Activated naive CD8-positive, alpha-beta T cell treated with anti-CD3 and anti-CD28 coated beads for 36 hours (primary cell): ENCODE measurements at regions not wholly inside any gene's neighbourhood (a gene's known extent, or its start where the extent isn't known, plus 50 kb on each side); places are given as distances from the start of the nearest gene placed in this dataset.

Experiments
- DNase-seq: peaks from one replicate; pipeline ENCODE4 v3.0.0; 2021
- H3K27ac Mint-ChIP-seq: one replicate; pipeline ENCODE4 v1.8.0; 2022; ENCODE audit warnings: mild to moderate bottlenecking, moderate library complexity, mixed read lengths
- H3K27me3 Mint-ChIP-seq: one replicate; pipeline ENCODE4 v1.8.0; 2022; ENCODE audit warnings: mild to moderate bottlenecking, mixed read lengths
- H3K36me3 Mint-ChIP-seq: one replicate; pipeline ENCODE4 v1.8.0; 2021; ENCODE audit warnings: mild to moderate bottlenecking, mixed read lengths
- H3K4me1 Mint-ChIP-seq: one replicate; pipeline ENCODE4 v1.8.0; 2021; ENCODE audit warnings: mixed read lengths
- H3K4me3 Mint-ChIP-seq: one replicate; pipeline ENCODE4 v1.8.0; 2022; ENCODE audit warnings: mild to moderate bottlenecking, moderate library complexity, mixed read lengths
- H3K9me3 Mint-ChIP-seq: one replicate; pipeline ENCODE4 v1.8.0; 2022; ENCODE audit warnings: mixed read lengths

- no peak for DNase-seq
- H3K36me3 Mint-ChIP-seq: no peaks in the 10 kb centered on the region
- no peaks in the 10 kb centered on the region for H3K27me3 Mint-ChIP-seq
- no peaks in the 10 kb centered on the region for H3K4me1 Mint-ChIP-seq
- no peak overlapping the region for H3K4me3 Mint-ChIP-seq
- H3K9me3 Mint-ChIP-seq: peaks cover 3% of the 10 kb centered on the region
- no peak overlapping the region for H3K27ac Mint-ChIP-seq
These were observed 480.2 kb downstream of the CAAP1 start for GRCh38 chr9:26412446-26412845.

- Mint-ChIP-seq H3K4me1 (no peaks in the 10 kb centered on the region), H3K36me3 (no peaks in the 10 kb centered on the region), H3K27me3 (no peaks in the 10 kb centered on the region), H3K9me3 (peaks cover 3% of the 10 kb centered on the region), H3K27ac (no peak overlapping the region), H3K4me3 (no peak overlapping the region)
- DNase-seq: no peak
These were observed 485.9 kb downstream of the CAAP1 start for GRCh38 chr9:26406676-26407075.

- Mint-ChIP-seq H3K4me1 (no peaks in the 10 kb centered on the region), H3K9me3 (peaks cover 4% of the 10 kb centered on the region), H3K4me3 (no peak overlapping the region), H3K36me3 (no peaks in the 10 kb centered on the region), H3K27me3 (no peaks in the 10 kb centered on the region), H3K27ac (no peak overlapping the region)
- no peak for DNase-seq
These were observed 493.0 kb downstream of the CAAP1 start for GRCh38 chr9:26399556-26399955.

- H3K36me3 Mint-ChIP-seq: no peaks in the 10 kb centered on the region
- H3K4me3 Mint-ChIP-seq: no peak overlapping the region
- no peak for DNase-seq
- H3K4me1 Mint-ChIP-seq: no peaks in the 10 kb centered on the region
- no peak overlapping the region for H3K27ac Mint-ChIP-seq
- no peaks in the 10 kb centered on the region for H3K27me3 Mint-ChIP-seq
- peaks cover 11% of the 10 kb centered on the region for H3K9me3 Mint-ChIP-seq
These were observed 498.6 kb downstream of the CAAP1 start for GRCh38 chr9:26394025-26394424.

- H3K27me3 Mint-ChIP-seq: no peaks in the 10 kb centered on the region
- no peak for DNase-seq
- H3K27ac Mint-ChIP-seq: no peak overlapping the region
- H3K9me3 Mint-ChIP-seq: peaks cover 15% of the 10 kb centered on the region
- H3K36me3 Mint-ChIP-seq: no peaks in the 10 kb centered on the region
- no peaks in the 10 kb centered on the region for H3K4me1 Mint-ChIP-seq
- H3K4me3 Mint-ChIP-seq: no peak overlapping the region
These were observed 500.0 kb downstream of the CAAP1 start for GRCh38 chr9:26392639-26393038.

GRCh38 chr9:26391036-26391435 lies 501.6 kb downstream of the CAAP1 start:
- peaks cover 15% of the 10 kb centered on the region for H3K9me3 Mint-ChIP-seq
- H3K36me3 Mint-ChIP-seq: no peaks in the 10 kb centered on the region
- no peak for DNase-seq
- H3K27me3 Mint-ChIP-seq: no peaks in the 10 kb centered on the region
- no peak overlapping the region for H3K4me3 Mint-ChIP-seq
- H3K4me1 Mint-ChIP-seq: no peaks in the 10 kb centered on the region
- no peak overlapping the region for H3K27ac Mint-ChIP-seq

GRCh38 chr9:26375448-26375847 lies 517.2 kb downstream of the CAAP1 start:
- no peaks in the 10 kb centered on the region for H3K36me3 Mint-ChIP-seq
- no peak for DNase-seq
- H3K27ac Mint-ChIP-seq: no peak overlapping the region
- no peaks in the 10 kb centered on the region for H3K4me1 Mint-ChIP-seq
- peaks cover 3% of the 10 kb centered on the region for H3K9me3 Mint-ChIP-seq
- H3K27me3 Mint-ChIP-seq: no peaks in the 10 kb centered on the region
- no peak overlapping the region for H3K4me3 Mint-ChIP-seq

GRCh38 chr9:26373616-26374015 lies 519.0 kb downstream of the CAAP1 start:
- H3K27me3 Mint-ChIP-seq: no peaks in the 10 kb centered on the region
- no peak overlapping the region for H3K27ac Mint-ChIP-seq

GRCh38 chr9:26371236-26371635 lies 521.4 kb downstream of the CAAP1 start:
- no peak overlapping the region for H3K27ac Mint-ChIP-seq
- no peak for DNase-seq
- H3K9me3 Mint-ChIP-seq: no peaks in the 10 kb centered on the region
- H3K4me1 Mint-ChIP-seq: no peaks in the 10 kb centered on the region
- no peaks in the 10 kb centered on the region for H3K27me3 Mint-ChIP-seq
- H3K36me3 Mint-ChIP-seq: no peaks in the 10 kb centered on the region
- H3K4me3 Mint-ChIP-seq: no peak overlapping the region

More at GRCh38 chr9:26373616-26374015, 519.0 kb downstream of the CAAP1 start:
- Mint-ChIP-seq H3K4me3 (no peak overlapping the region), H3K4me1 (no peaks in the 10 kb centered on the region), H3K36me3 (no peaks in the 10 kb centered on the region), H3K9me3 (peaks cover under 1% of the 10 kb centered on the region)
- DNase-seq: no peak

- Mint-ChIP-seq H3K27ac (no peak overlapping the region), H3K36me3 (no peaks in the 10 kb centered on the region), H3K4me3 (no peak overlapping the region), H3K27me3 (no peaks in the 10 kb centered on the region), H3K4me1 (no peaks in the 10 kb centered on the region), H3K9me3 (no peaks in the 10 kb centered on the region)
- no peak for DNase-seq
These were observed 523.5 kb downstream of the CAAP1 start for GRCh38 chr9:26369093-26369492.

- H3K4me3 Mint-ChIP-seq: no peak overlapping the region
- no peaks in the 10 kb centered on the region for H3K36me3 Mint-ChIP-seq
- no peak overlapping the region for H3K27ac Mint-ChIP-seq
- no peaks in the 10 kb centered on the region for H3K9me3 Mint-ChIP-seq
- no peak for DNase-seq
- no peaks in the 10 kb centered on the region for H3K27me3 Mint-ChIP-seq
- no peaks in the 10 kb centered on the region for H3K4me1 Mint-ChIP-seq
These were observed 524.4 kb downstream of the CAAP1 start for GRCh38 chr9:26368241-26368640.

GRCh38 chr9:26361010-26361409 lies 531.6 kb downstream of the CAAP1 start:
- Mint-ChIP-seq H3K4me3 (no peak overlapping the region), H3K27me3 (no peaks in the 10 kb centered on the region), H3K9me3 (peaks cover 2% of the 10 kb centered on the region), H3K4me1 (no peaks in the 10 kb centered on the region), H3K36me3 (no peaks in the 10 kb centered on the region), H3K27ac (no peak overlapping the region)
- no peak for DNase-seq

GRCh38 chr9:26358836-26359235 lies 533.8 kb downstream of the CAAP1 start:
- Mint-ChIP-seq H3K36me3 (no peaks in the 10 kb centered on the region), H3K4me3 (no peak overlapping the region), H3K4me1 (no peaks in the 10 kb centered on the region), H3K27ac (no peak overlapping the region), H3K9me3 (peaks cover 2% of the 10 kb centered on the region), H3K27me3 (no peaks in the 10 kb centered on the region)
- no peak for DNase-seq

- Mint-ChIP-seq H3K9me3 (peaks cover 5% of the 10 kb centered on the region), H3K27ac (no peak overlapping the region), H3K27me3 (no peaks in the 10 kb centered on the region), H3K4me3 (no peak overlapping the region), H3K4me1 (no peaks in the 10 kb centered on the region), H3K36me3 (no peaks in the 10 kb centered on the region)
- no peak for DNase-seq
These were observed 534.7 kb downstream of the CAAP1 start for GRCh38 chr9:26357803-26358344.

GRCh38 chr9:26356491-26356890 lies 536.1 kb downstream of the CAAP1 start:
- Mint-ChIP-seq H3K27ac (no peak overlapping the region), H3K4me1 (no peaks in the 10 kb centered on the region), H3K9me3 (peaks cover 5% of the 10 kb centered on the region)

GRCh38 chr9:26346942-26347477 lies 545.6 kb downstream of the CAAP1 start:
- H3K4me1 Mint-ChIP-seq: no peaks in the 10 kb centered on the region
- H3K9me3 Mint-ChIP-seq: peaks cover 12% of the 10 kb centered on the region
- no peaks in the 10 kb centered on the region for H3K36me3 Mint-ChIP-seq
- H3K27me3 Mint-ChIP-seq: no peaks in the 10 kb centered on the region
- H3K27ac Mint-ChIP-seq: no peak overlapping the region
- no peak overlapping the region for H3K4me3 Mint-ChIP-seq
- no peak for DNase-seq

More at GRCh38 chr9:26356491-26356890, 536.1 kb downstream of the CAAP1 start:
- H3K36me3 Mint-ChIP-seq: no peaks in the 10 kb centered on the region
- no peaks in the 10 kb centered on the region for H3K27me3 Mint-ChIP-seq
- H3K4me3 Mint-ChIP-seq: no peak overlapping the region
- DNase-seq: no peak
